Middle frontal gyrus (tissue), 1 donor: ENCODE measurements at regions not wholly inside any gene's neighbourhood (a gene's known extent, or its start where the extent isn't known, plus 50 kb on each side); places are given as distances from the start of the nearest gene placed in this dataset.
"Not testable (repeated sequence)": the region's sequence is repeated elsewhere in the genome, so short reads cannot be mapped to it uniquely, and the experiment has no call there.

Experiments
- DNase-seq: peaks from one replicate; pipeline ENCODE4 v3.0.0-alpha.2; 2015; ENCODE audit warnings: low spot score; ENCODE audit errors: extremely low spot score

DNA sequence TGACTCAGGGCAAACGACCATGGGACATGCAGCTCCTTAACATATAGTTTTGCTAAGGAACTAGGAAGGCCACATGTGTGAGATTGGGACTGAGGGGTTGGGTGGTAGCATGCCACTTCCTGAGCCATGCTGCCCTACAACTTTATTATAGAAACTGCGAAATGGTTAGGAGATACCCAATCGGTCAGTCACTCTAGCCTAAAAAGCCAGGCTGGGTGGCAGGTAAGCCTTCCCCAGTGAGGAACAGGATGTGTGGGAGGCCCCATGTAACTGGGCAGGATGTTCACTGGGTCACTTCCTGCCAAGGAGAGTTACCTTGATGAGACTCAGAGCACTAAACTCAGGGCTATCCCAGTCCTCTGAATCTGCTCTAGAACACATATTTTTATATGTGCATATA, 123.5 kb downstream of the MAP3K7 start:
- no peak for DNase-seq

DNA sequence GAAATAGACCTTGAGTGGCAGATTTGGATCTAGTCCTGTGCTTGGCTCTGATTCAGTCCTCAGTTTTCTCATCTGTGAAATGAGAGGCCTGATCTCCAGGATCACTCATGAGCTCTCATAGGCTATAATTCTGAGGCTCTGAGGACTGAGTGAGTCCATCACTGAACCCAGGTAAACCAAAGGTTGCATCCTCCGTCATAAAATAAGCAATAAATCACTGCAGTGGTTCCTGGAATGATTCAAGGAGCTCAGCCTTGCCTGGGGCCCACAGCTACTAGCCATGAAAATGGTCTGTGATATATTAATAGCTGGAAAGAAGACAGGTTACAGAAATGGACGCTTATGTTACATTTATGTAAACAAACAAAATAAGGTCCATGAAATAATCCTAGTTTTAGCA, 124.8 kb downstream of the MAP3K7 start:
- DNase-seq, result no peak

GRCh38 chr6:90461383-90461782, 125.5 kb downstream of the MAP3K7 start:
- DNase-seq, result no peak

DNA sequence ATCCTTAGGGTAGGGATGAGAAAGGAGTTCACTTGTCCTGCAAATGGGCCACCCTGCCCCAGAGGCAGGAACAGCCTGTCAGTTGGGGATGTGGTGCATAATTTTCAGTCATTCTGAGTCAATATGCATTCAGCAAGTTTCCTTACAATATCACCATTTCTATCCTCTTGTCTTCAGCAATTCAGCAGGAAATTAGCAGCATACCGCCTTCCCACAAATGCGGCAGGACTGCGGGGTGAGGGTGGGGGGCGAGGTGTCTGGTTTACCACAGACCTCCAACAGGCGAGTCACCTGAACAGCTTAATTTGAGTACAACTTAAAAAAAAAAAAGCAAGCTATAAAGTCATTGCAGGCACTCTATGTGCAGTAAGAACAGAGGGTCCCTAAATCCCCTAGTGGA, 126.8 kb downstream of the MAP3K7 start:
- DNase-seq, result no peak

DNA sequence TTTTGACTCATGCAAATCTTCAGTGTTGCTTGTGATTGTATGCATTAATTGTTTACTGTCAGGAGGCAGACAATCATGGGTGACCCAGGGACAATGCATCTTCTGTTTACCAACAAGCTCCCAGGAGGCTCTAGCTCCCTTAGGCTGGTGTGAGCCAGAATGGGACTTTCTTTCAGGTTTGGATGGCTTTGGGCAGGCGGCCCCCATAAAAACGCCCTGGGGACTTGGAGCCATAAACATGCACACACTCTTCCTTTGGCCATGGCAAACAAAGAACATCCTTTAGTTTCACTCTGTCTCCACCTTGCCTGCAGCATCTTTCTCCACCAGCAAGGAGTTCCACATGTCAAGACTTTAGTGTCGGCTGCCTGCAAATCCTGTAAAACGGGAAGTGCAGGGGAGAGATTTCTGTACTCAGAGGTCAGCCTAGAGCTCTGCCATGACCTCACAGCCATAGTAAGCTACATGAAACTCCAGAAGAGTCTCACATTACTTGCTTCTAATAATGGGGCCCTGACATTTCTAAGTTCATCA, 127.6 kb downstream of the MAP3K7 start:
- DNase-seq, result no peak

- no peak for DNase-seq
These were observed 128.3 kb downstream of the MAP3K7 start for GRCh38 chr6:90458353-90459224.

GRCh38 chr6:90457867-90458259, 129.0 kb downstream of the MAP3K7 start:
- DNase-seq, result no peak

GRCh38 chr6:90456997-90457866, 129.6 kb downstream of the MAP3K7 start:
- not testable (repeated sequence) for DNase-seq

DNA sequence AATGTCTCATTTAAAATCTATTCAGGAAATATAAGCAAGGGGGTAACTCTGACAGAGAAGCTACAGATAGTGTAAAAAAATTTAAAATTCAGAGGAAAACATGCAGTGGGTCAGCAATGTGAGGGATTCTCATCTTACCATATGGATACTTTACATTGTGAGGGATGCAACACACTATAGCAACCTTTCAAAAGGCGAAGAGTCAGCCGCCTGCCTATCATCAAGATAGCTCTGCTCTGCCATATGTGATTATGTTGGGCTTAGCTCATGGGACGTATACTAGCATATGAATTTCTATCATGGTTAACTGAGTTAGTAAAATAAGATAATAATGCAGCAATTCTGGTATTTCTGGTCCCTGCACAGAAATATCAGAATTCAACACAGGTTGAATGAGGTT, 130.9 kb downstream of the MAP3K7 start:
- no peak for DNase-seq

- no peak for DNase-seq
These were observed 131.9 kb downstream of the MAP3K7 start for GRCh38 chr6:90454836-90455427.

GRCh38 chr6:90450268-90450953, 136.5 kb downstream of the MAP3K7 start:
- no peak for DNase-seq

- DNase-seq, result no peak
These were observed 137.6 kb downstream of the MAP3K7 start for GRCh38 chr6:90449311-90449710.

GRCh38 chr6:90448836-90449235, 138.0 kb downstream of the MAP3K7 start:
- no peak for DNase-seq

DNA sequence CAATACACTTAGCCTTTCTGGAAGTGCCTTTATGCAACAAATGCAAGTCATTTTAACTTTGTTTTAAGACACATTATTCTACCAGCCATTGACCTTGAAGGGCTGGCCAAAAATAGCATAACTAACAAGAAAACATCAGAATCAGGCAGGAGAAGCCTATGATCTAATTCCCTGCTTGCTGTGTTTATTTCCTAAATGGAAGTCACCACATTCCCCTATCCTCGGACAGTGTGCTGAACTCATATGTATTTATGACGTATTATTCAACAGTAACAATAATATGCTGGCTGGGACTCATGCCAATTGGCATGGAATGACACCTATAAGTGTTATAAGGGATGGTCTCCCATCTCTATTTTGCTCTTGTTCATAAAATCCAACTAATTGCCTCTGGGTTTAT, 140.7 kb downstream of the MAP3K7 start:
- no peak for DNase-seq

GRCh38 chr6:90445533-90446108, 141.3 kb downstream of the MAP3K7 start:
- DNase-seq, result no peak

GRCh38 chr6:90444160-90444714, 142.6 kb downstream of the MAP3K7 start:
- no peak for DNase-seq

DNA sequence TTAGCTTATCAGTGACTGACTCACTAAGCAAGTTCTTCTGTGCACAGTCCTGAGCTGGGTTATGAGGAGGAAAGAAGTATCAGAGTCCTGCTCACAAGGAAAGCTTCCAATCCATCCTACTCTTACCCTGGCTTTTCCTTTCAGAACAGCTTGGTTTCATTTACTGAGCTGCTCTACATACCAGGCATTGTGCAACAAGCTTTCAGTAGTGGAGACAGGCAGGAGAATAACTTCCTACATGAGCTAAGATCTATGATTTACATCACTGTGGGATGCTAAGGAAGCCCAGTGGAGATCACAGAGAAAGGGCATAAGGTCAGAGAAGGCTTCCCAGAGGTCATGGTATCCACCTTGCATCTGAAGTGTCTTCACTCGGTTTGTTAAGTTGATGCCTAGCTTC, 144.5 kb downstream of the MAP3K7 start:
- no peak for DNase-seq

GRCh38 chr6:90440586-90441283, 144.1 kb upstream of the BACH2 start:
- DNase-seq, result no peak

GRCh38 chr6:90439586-90439985, 142.9 kb upstream of the BACH2 start:
- no peak for DNase-seq

DNA sequence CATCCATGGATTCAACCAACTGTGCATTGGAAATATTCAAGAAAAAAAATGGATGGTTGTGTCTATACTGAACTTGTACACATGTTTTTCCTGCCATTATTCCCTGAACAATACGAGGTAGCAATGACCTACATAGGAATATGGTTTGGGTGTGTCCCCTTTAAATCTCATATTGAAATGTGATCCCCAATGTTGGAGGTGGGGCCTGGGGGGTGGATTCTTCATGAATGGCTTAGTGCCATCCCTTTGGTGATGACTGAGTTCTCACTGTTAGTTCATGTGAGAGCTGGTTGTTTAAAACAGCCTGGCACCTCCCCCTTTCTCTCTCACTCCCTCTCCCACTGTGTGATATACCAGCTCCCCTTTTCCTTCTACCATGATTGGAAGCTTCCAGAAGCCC, 139.8 kb upstream of the BACH2 start:
- DNase-seq, result no peak
